Pons (tissue), 1 donor: ENCODE measurements at regions not wholly inside any gene's neighbourhood (a gene's known extent, or its start where the extent isn't known, plus 50 kb on each side); places are given as distances from the start of the nearest gene placed in this dataset.
"Not testable (repeated sequence)": the region's sequence is repeated elsewhere in the genome, so short reads cannot be mapped to it uniquely, and the experiment has no call there.

Experiments used
- DNase-seq: peaks from one replicate; pipeline ENCODE4 v3.0.0-alpha.2; 2016; ENCODE audit warnings: low spot score

DNA sequence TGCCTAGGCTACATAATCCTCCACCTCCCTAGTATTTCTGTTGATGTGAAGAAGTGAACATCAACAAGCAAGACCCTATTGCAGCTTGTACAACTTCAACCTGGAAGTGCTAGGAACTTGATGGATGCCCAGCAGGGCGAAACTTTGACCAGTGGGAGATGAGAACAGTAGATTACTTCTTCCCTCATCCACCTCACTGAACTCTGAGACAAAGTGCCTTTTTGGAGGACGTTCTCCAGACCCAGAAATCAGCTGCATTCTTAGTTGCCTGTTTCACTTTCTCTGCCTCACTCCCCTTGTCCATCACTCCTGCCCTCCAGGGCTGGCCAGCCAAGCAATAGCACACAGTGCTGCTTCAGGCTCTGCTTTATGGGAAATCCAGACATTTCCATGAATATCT lies 683.4 kb downstream of the GALC start:
- no peak for DNase-seq

DNA sequence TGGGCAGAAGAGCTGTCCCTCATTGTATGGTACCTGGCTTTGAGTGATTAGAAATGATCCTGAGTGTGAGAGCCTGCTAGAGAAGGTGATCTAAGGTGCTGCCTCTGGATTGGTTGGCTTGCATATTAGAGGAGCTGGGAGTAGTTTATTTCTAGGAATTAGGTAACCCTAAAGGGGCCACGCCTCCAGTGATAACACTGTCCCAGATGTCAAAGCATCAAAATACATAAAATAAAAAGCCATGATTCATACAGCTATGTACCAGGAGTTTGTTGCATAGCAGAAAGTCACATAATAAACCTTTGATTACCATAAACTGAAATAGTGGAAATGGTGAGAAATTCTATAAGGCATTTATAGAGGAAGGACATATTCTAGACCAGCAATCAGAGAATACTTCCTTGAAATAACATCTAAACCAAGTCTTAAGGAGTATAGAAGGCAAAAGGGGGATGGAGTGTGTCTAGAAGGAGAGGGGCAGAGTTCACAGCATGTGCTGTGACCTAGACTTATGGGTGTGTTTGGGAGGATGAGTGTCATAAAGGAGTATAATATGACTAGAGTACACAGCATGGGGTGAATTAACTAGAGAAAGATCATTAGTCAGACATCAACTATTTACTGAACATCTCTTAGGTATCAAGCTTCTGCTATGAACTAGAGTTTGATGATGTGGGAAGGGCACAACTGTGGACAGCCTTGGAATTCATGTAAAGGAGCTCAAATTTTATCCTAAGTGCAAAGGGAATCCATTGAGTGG lies 686.4 kb downstream of the GALC start:
- DNase-seq, result no peak

DNA sequence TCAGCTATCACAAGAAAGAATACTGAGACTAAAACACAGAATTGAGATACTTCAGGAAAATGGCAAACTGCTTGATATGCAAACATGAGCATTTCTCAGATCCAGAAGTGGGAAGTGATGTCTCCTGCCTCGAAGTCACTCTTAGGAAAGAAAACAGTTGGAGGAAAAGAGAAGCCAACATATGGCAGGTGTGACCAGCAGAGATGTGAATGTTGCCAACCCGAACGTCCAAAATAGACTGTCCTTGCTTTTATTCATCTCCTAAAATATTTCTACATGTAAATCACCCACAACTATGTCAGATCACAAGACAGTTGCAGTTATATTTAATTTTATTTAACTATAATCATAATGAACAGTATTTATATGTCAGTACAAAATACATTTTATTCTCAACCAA lies 687.6 kb downstream of the GALC start:
- no peak for DNase-seq

GRCh38 chr14:87304404-87304803 lies 688.6 kb downstream of the GALC start:
- no peak for DNase-seq

GRCh38 chr14:87286826-87287225 lies 706.2 kb downstream of the GALC start:
- no peak for DNase-seq

- DNase-seq, result no peak
Observed at GRCh38 chr14:87286191-87286590, 706.8 kb downstream of the GALC start.

- DNase-seq, result no peak
Observed at GRCh38 chr14:87285506-87285905, 707.5 kb downstream of the GALC start.

DNA sequence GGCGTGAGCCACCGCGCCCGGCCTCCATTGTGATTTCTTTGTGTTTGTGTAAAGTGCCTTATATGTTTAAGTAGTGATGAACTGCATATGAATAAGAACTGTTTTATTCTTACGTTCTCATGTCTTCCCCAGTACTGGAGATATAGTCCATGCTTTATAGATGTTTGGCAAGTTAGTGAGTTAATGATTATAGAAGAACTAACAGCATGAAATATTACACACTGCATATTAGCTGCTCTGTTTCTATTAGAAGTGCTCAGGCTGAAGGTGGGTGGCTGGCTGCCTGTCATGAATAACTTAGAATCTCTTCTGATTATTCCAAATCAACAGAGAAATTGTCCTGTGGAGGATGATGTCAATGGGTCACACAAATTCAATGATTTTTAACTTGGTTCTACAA lies 709.4 kb downstream of the GALC start:
- DNase-seq, result no peak

GRCh38 chr14:87282266-87282665 lies 710.7 kb downstream of the GALC start:
- no peak for DNase-seq

DNA sequence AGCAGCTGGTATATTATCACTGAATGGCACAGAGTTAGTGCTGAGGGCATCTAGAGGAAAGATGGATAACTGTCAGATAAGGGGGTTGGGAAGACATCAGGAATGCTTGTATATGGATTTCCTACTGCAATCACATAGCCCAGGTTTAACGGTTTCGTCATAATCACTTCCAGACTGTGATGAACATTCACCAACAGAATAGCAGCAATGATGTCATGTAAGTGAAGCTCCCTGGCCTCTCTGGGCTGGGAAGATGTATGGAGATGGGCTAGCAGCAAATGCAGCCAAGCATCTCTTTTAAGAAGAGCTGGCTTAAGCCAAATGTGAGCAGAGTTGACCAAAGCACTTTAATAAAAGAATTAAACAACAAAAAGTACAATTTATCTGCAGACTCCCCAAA lies 714.6 kb downstream of the GALC start:
- no peak for DNase-seq

DNA sequence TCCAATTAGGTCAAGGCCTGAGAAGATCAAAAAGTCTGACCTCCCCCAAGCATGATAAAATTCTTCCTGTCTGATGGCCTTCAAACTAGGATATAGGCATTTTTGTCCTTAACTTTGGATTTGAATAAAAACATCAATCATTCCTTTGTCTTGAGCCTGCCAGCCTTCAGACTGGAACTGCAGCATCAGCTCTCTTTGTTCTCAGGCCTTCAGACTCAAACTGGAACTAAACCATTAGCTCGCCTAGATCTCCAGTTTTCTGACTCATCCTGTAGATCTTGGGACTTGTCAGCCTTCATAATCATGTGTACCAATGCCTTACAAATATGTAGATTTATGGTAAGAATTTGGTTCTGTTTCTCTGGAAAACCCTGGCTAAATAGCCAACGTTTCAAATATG lies 721.7 kb downstream of the GALC start:
- no peak for DNase-seq

- DNase-seq, result no peak
Observed at GRCh38 chr14:87268997-87269396, 724.0 kb downstream of the GALC start.

DNA sequence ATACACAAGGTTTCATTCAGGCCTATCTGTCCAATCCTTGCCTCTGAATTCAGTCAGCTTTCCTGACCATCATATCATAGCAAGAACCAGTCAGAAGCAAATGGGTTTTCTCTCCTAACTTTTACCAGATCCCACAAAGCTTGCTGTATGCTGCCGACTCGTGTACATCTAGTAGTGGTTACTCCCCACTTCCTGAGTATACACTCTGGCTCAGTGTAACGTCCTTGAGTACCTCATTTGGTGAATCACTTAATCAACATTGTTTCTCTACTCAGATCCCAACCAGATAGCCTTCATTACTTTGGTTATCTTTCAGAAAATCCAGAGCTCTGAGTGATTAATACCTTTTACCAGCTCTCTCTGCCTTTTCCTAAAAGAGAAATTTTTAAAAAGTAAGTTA lies 728.2 kb downstream of the GALC start:
- DNase-seq, result no peak

DNA sequence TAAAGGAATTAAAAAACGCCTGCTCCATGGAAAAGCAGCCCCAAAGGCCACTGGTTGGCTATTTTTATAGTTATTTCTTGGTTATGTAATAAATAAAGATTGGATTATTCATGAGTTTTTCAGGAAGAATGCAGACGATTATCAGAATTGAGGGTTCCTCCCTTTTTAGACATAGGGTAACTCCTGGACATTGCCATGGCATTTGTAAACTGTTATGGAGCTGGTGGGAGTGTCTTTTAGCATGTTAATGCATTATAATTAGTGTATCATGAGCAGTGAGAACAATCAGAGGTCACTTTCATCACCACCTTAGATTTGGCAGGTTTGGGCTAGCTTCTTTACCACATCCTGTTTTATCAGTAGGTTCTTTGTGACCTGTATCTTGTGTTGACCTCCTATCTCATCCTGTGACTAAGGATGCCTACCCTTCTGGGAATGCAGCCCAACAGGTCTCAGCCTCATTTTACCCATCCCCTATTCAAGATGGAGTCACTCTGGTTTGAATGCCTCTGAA lies 728.7 kb downstream of the GALC start:
- DNase-seq, result no peak

- no peak for DNase-seq
Observed at GRCh38 chr14:87261621-87262020, 731.4 kb downstream of the GALC start.

GRCh38 chr14:87260460-87260859 lies 732.5 kb downstream of the GALC start:
- no peak for DNase-seq

DNA sequence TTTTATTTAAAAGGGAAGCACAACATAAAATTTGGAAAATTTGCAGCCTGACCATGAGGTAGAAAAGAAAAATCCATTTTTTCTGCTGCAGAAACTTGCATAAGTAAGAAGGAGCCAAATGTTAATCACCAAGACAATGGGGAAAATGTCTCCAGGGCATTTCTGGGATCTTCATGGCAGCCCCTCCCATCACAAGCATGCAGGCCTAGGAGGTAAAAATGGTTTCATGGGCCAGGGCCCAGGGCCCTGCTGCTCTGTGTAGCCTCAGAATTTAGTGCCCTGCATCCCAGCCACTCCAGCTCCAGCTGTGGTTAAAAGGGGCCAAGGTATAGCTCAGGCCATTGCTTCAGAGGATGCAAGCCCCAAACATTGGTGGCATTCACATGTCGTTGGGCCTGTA lies 735.6 kb downstream of the GALC start:
- no peak for DNase-seq

DNA sequence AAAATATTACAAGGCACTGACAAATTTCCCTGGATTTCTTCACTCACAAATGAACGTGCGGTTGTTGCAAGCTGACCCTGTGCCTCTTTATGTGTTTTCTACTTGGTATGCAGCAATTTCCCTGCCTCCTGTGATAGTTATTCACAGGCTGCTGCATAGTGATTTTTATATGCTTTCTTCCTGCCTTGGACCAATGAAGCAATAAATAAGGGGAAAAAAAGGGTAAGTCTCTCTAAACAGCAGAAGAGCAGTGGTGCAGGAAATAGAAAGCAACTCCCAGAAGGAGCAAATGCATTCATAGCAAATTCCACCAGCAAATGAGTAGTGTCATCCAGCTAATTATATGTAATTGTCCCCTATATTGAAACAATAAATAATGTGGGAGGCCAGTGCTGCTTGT lies 737.9 kb downstream of the GALC start:
- no peak for DNase-seq

- no peak for DNase-seq
Observed at GRCh38 chr14:87254331-87254874, 738.6 kb downstream of the GALC start.

- not testable (repeated sequence) for DNase-seq
Observed at GRCh38 chr14:87253791-87254190, 739.2 kb downstream of the GALC start.

DNA sequence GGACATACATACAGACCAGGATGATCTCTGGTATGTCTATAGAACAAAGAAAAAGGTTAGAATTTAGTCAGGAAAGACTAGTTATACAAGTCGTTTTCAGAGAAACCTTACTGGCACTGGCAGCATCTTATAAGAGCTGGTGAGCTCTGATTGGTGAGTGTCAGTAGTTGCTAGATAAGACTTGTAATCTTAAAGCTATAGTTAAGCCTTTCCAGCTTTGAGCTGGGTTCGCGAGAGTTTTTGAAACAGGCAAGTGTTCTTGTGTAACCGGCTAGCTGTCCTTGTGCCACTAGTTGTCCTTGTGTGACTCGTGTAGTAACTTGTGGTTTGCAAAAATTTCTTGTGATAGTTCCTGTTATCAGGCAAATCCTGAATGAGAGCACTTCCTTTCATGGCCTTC lies 740.9 kb downstream of the GALC start:
- DNase-seq, result no peak

- no peak for DNase-seq
Observed at GRCh38 chr14:87251011-87251410, 742.0 kb downstream of the GALC start.

DNA sequence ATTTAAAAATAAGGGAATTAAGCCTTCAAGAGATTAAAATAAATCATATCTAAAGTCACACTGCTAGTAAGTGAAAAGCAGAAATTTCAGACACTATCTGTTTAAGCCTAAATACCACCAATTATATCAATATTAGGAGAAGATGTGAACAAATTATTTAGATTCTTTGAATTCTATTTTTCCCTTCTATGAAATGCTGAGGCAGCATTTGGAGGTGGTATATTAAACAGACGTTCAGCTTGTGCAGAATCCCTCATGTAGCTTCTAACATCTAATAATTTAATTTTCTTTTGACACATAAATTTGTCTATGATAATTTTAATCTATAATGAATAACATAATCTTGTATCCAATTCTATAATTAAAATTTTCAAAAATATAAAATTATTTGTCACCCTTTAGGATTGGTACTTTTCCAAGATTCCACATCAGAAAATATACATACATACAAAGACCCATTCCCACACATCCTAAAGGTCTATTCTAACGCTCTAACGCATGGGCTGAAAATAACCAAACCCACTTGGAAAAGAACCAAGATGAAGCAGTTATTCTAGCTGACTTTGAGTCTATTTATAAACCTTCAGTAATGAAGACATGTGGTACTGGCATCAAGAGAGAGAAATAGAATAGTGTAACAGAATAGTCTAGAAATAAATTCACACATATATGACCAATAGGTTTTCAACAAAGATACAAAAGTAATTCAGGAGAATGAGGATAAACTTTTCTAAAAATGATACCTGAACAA lies 751.8 kb downstream of the GALC start:
- DNase-seq, result no peak
